Activated T-helper 1 cell treated with anti-CD3 and anti-CD28 coated beads, Interleukin-12 subunit alpha, Interleukin-12 subunit beta, Interleukin-2, Interleukin-4 antibody, amounts not matched to agents 30 ng/mL and 10 ng/mL and 1 ng/mL, durations not matched to agents 14 hours and 24 hours and 36 hours (primary cell): ENCODE measurements at regions not wholly inside any gene's neighbourhood (a gene's known extent, or its start where the extent isn't known, plus 50 kb on each side); places are given as distances from the start of the nearest gene placed in this dataset.

ENCODE experiments used
- DNase-seq: peaks from one replicate; pipeline ENCODE4 v3.0.0; 2021; ENCODE audit warnings: low spot score
- H3K27ac Mint-ChIP-seq: one replicate; pipeline ENCODE4 v1.8.0; 2021; ENCODE audit warnings: mild to moderate bottlenecking, mixed read lengths
- H3K27me3 Mint-ChIP-seq: one replicate; pipeline ENCODE4 v1.8.0; 2022; ENCODE audit warnings: mild to moderate bottlenecking, moderate library complexity, mixed read lengths; ENCODE audit not compliant: insufficient read depth
- H3K36me3 Mint-ChIP-seq: one replicate; pipeline ENCODE4 v1.8.0; 2021; ENCODE audit warnings: low read depth, mixed read lengths
- H3K4me1 Mint-ChIP-seq: one replicate; pipeline ENCODE4 v1.8.0; 2021; ENCODE audit warnings: low read depth, mixed read lengths
- H3K4me3 Mint-ChIP-seq: one replicate; pipeline ENCODE4 v1.8.0; 2021; ENCODE audit warnings: mild to moderate bottlenecking, moderate library complexity, mixed read lengths
- H3K9me3 Mint-ChIP-seq: one replicate; pipeline ENCODE4 v1.8.0; 2021; ENCODE audit warnings: mixed read lengths
- intact Hi-C: fragments of 100-400 bp; cut with micrococcal nuclease; formaldehyde crosslinking; loops from one replicate; pipeline ENCODE4 v1.15.1; 2024

DNA sequence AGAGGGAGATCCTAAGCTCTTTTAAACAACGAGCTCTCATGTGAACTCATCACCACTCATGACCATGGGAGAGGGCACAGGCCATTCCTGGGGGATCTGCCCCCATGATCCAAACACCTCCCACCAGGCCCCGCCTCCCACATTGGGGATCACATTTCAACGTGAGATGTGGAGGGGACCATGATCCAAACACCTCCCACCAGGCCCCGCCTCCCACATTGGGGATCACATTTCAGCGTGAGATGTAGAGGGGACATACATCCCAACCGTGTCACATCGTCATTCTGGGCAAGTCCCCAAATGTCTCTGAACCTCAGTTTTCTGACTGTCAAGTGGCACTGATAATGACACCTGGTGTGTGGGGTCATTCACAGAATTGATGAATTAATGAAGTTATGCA lies 641.8 kb downstream of the CDH26 start:
- no peaks in the 10 kb centered on the region for H3K4me1 Mint-ChIP-seq
- no peaks in the 10 kb centered on the region for H3K36me3 Mint-ChIP-seq
- H3K9me3 Mint-ChIP-seq: no peaks in the 10 kb centered on the region
- H3K27ac Mint-ChIP-seq: no peak overlapping the region
- intact Hi-C loops: no loop called here
- H3K4me3 Mint-ChIP-seq: no peak overlapping the region
- DNase-seq: no peak
- no peaks in the 10 kb centered on the region for H3K27me3 Mint-ChIP-seq

DNA sequence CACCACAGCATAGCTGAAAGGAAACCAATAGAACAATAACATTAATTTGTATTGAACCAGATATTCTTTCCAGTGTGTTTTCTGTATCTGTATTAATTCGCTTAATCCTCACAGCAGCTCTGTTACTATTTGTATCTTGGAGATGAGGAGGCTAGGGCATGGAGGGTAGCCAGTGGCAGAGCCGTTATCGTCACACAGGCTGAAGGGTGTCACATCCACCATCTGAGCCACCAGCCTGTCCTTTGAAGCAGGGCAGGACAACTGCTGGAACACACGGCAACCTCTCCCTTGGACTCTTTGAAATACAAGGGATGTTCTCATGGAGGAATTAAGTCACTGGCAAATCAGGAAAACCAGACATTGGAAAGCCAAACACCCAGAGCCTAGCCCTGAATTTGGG lies 628.0 kb upstream of the CDH4 start:
- H3K27ac Mint-ChIP-seq: no peak overlapping the region
- DNase-seq: no peak
- H3K4me3 Mint-ChIP-seq: no peak overlapping the region
- no peaks in the 10 kb centered on the region for H3K27me3 Mint-ChIP-seq
- no peaks in the 10 kb centered on the region for H3K36me3 Mint-ChIP-seq
- no peaks in the 10 kb centered on the region for H3K4me1 Mint-ChIP-seq
- H3K9me3 Mint-ChIP-seq: no peaks in the 10 kb centered on the region
- intact Hi-C loops: no loop called here

GRCh38 chr20:60627751-60628565 lies 624.1 kb upstream of the CDH4 start:
- no peak for DNase-seq
- no peaks in the 10 kb centered on the region for H3K27me3 Mint-ChIP-seq
- no peak overlapping the region for H3K27ac Mint-ChIP-seq
- H3K4me1 Mint-ChIP-seq: no peaks in the 10 kb centered on the region
- intact Hi-C loops: no loop called here
- H3K4me3 Mint-ChIP-seq: no peak overlapping the region
- H3K9me3 Mint-ChIP-seq: no peaks in the 10 kb centered on the region
- H3K36me3 Mint-ChIP-seq: no peaks in the 10 kb centered on the region

- no peak overlapping the region for H3K27ac Mint-ChIP-seq
Measured at GRCh38 chr20:60628749-60629148, 623.3 kb upstream of the CDH4 start.

DNA sequence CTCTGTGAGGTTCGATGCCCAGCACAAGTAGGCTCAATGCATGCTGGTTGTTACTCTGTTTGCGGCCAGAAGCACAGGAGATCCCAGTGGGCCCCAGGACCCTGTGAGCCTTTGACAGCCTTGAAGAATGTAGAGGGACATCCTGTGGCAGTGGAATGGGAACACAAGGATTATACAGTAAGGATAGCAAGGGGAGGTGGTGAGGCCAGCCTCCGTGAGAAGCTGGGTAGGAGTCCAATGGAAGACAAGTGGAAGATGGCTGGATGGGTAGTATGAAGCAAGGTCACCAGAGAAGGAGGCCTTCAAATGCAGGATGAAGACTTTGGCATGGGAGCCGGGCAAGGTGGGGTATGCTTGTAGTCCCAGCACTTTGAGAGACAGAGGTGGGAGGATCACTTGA lies 622.9 kb upstream of the CDH4 start:
- Mint-ChIP-seq H3K27ac (no peak overlapping the region), H3K4me3 (no peak overlapping the region), H3K9me3 (no peaks in the 10 kb centered on the region), H3K27me3 (no peaks in the 10 kb centered on the region), H3K4me1 (no peaks in the 10 kb centered on the region), H3K36me3 (no peaks in the 10 kb centered on the region)
- intact Hi-C loops: no loop called here
- DNase-seq: no peak

More at GRCh38 chr20:60628749-60629148, 623.3 kb upstream of the CDH4 start:
- Mint-ChIP-seq H3K36me3 (no peaks in the 10 kb centered on the region), H3K4me3 (no peak overlapping the region), H3K4me1 (no peaks in the 10 kb centered on the region), H3K9me3 (no peaks in the 10 kb centered on the region), H3K27me3 (no peaks in the 10 kb centered on the region)
- DNase-seq: no peak
- intact Hi-C loops: no loop called here

GRCh38 chr20:60630609-60631008 lies 621.5 kb upstream of the CDH4 start:
- Mint-ChIP-seq H3K27me3 (no peaks in the 10 kb centered on the region), H3K36me3 (no peaks in the 10 kb centered on the region), H3K9me3 (no peaks in the 10 kb centered on the region), H3K4me1 (no peaks in the 10 kb centered on the region), H3K27ac (no peak overlapping the region), H3K4me3 (no peak overlapping the region)
- intact Hi-C loops: no loop called here
- DNase-seq: no peak

DNA sequence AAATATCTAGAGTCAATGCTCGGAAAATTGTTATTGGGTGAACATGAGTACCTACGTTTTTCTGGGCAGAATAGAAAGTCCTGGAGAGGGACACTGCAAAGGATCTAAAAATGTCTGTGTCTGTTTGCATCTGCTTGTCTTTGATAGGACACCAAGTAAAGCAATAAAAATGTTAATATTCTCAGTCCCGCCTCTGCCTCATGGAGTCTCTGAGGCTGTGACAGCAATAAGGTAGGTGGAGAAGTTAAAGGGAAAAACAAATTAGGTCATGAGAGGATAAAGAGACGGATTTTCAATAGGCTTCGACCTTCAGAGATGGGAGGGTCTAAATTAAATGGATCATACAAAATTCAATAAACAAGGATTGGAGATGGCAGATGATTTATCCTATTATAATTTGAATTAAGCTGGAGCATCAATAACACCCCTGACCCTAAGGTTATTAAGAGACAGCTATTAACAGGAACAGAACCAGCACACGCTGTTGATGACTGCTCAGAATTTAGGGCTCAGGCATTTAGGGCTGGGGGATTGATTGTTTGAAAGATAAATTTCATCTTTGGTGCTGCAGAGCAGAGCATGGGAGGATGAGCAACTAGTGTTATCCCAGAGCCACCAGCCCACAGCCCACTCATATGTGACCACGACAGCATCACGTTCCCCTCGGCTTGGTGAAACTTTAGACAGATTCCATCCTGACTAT lies 620.3 kb upstream of the CDH4 start:
- no peak overlapping the region for H3K27ac Mint-ChIP-seq

DNA sequence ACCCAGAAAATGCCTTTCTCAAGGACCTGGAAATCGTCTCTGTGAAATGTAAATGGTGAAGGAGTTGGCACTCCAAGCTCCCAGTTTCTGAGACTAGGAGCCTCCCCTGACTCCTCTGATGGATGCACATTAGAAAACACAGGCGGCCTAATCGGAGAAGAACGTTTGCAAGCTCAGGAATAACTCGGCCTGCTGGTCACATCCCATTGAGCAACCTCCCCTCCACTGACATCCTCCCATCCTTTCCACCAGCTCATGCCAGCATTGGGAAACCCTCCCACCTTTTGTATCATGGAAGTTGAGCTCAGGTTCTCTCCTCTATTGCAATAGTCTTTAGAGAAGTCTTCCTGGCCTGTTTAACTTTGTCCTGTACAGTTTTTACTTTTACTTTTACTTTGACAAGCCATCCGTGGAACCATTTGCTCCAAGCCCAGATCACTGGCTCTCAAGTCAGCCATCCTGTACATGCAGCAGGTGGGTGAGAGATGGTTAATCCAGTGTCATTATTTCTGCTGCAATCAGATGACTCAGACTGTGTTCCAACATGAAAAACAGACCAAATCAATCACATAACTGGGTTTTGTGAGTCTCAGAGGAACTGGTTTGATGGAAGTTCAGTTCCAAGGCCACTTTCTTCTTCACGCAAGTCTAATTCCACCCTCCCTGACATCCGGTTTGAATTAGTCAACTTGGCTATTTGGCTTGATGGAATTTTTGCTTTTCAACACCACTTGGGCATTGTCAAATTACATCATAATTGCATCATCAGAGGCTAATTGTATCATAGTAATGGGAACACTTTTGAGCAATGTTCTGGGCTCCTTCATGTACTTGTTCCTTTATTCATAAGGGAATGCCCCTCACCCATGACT lies 619.4 kb upstream of the CDH4 start:
- Mint-ChIP-seq H3K36me3 (no peaks in the 10 kb centered on the region), H3K4me3 (no peak overlapping the region), H3K27ac (no peak overlapping the region), H3K4me1 (no peaks in the 10 kb centered on the region), H3K27me3 (no peaks in the 10 kb centered on the region), H3K9me3 (no peaks in the 10 kb centered on the region)
- DNase-seq: no peak
- intact Hi-C loops: no loop called here

More for the DNA sequence above, 620.3 kb upstream of the CDH4 start:
- intact Hi-C loops: no loop called here
- Mint-ChIP-seq H3K4me1 (no peaks in the 10 kb centered on the region), H3K9me3 (no peaks in the 10 kb centered on the region), H3K27me3 (no peaks in the 10 kb centered on the region), H3K4me3 (no peak overlapping the region), H3K36me3 (no peaks in the 10 kb centered on the region)
- no peak for DNase-seq

GRCh38 chr20:60634491-60635172 lies 617.4 kb upstream of the CDH4 start:
- no peak overlapping the region for H3K27ac Mint-ChIP-seq
- no peaks in the 10 kb centered on the region for H3K4me1 Mint-ChIP-seq
- H3K27me3 Mint-ChIP-seq: no peaks in the 10 kb centered on the region
- H3K36me3 Mint-ChIP-seq: no peaks in the 10 kb centered on the region
- no peak for DNase-seq
- no peaks in the 10 kb centered on the region for H3K9me3 Mint-ChIP-seq
- intact Hi-C loops: no loop called here
- H3K4me3 Mint-ChIP-seq: no peak overlapping the region

DNA sequence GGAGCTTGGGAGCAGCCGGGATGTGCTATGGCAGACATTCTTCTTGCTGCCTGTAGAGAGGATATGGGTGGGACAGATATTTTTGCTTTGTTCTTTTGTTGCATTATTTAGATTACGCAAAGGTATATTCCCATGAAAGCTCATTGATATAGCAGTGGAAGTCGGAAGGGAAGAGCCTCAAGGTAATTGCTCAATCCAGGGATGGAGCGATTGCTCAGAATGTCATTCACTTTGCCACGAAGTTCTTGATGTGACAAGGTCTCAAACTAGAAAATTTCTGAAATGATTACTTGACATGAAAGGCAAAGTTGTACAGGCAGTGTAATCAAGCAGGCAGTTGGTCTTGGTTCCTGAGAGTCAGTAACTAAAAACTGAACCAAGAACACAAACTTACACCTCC lies 615.6 kb upstream of the CDH4 start:
- no peaks in the 10 kb centered on the region for H3K36me3 Mint-ChIP-seq
- no peak overlapping the region for H3K4me3 Mint-ChIP-seq
- no peaks in the 10 kb centered on the region for H3K4me1 Mint-ChIP-seq
- intact Hi-C loops: no loop called here
- H3K27me3 Mint-ChIP-seq: no peaks in the 10 kb centered on the region
- H3K9me3 Mint-ChIP-seq: no peaks in the 10 kb centered on the region
- no peak overlapping the region for H3K27ac Mint-ChIP-seq
- DNase-seq: no peak

- H3K4me1 Mint-ChIP-seq: no peaks in the 10 kb centered on the region
- no peak overlapping the region for H3K4me3 Mint-ChIP-seq
- H3K27me3 Mint-ChIP-seq: no peaks in the 10 kb centered on the region
- DNase-seq: no peak
- H3K36me3 Mint-ChIP-seq: no peaks in the 10 kb centered on the region
- intact Hi-C loops: no loop called here
- no peak overlapping the region for H3K27ac Mint-ChIP-seq
- no peaks in the 10 kb centered on the region for H3K9me3 Mint-ChIP-seq
Measured at GRCh38 chr20:60637801-60638200, 614.3 kb upstream of the CDH4 start.

DNA sequence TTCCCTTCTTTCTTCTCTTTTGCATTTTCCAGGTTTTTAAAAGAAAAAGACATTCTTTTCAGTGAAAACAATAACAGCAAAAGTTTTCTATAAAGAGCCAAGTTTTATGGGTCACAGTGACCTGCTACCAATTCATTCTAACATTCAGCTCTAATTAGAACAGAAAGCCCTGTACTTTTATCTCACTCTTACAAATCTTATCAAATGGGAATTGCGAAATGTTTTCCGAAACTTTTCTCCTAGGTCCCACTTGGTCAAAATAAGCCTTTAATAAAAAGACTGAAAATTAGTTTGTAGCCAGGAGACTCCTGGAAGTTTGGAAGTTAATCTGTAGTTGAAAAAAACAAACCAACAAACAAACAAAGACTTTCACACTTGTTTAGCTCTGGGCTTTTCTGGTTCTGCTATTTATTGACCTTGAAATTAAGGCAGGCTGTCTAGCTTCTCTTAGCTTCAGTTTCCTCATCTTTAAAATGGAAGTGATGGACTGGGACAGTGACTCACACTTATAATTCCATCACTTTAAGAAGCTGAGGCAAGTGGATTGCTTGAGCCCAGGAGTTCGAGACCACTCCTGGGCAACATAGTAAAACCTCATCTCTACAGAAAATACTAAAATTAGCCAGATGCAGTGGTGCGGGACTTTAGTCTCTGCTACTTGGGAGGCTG lies 613.5 kb upstream of the CDH4 start:
- intact Hi-C loops: no loop called here
- H3K27me3 Mint-ChIP-seq: no peaks in the 10 kb centered on the region
- no peak for DNase-seq
- H3K9me3 Mint-ChIP-seq: no peaks in the 10 kb centered on the region
- H3K27ac Mint-ChIP-seq: no peak overlapping the region
- H3K4me3 Mint-ChIP-seq: no peak overlapping the region
- no peaks in the 10 kb centered on the region for H3K36me3 Mint-ChIP-seq
- H3K4me1 Mint-ChIP-seq: no peaks in the 10 kb centered on the region
